ENCODE measurements at regions not wholly inside any gene's neighbourhood (a gene's known extent, or its start where the extent isn't known, plus 50 kb on each side); places are given as distances from the start of the nearest gene placed in this dataset.

DNA sequence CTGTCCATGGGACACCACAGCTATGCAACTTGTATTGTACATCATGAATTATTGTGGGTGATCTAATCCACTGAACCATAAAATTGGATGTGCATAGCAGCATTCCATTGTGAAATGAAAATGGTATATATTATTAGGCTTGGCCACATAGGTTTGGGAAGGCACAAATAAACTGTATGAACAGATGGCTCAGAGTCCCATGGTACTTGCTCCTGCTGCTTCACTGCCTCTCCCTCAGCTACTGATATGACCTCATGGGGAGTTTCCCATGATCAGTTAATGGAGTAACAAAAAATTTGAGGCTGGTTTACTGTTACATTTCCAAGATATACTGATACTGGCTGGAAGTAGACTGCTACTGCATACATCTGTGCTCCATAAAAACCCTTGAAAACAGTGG is 152.7 kb upstream of the NEGR1 start:
- TF ChIP-seq CTCF (IDR thresholded peaks at IDR 0.05; ENCODE audit: low read length): no peak
- no peak for TF ChIP-seq EZH2 (optimal IDR thresholded peaks at IDR 0.05; ENCODE audit: low read depth, low read length)
- TF ChIP-seq EZH2phosphoT487 (IDR thresholded peaks at IDR 0.05; ENCODE audit: low read length): no peak
